ENCODE measurements at regions not wholly inside any gene's neighbourhood (a gene's known extent, or its start where the extent isn't known, plus 50 kb on each side); places are given as distances from the start of the nearest gene placed in this dataset.
A peak's percentile ranks its signal among the peaks of the same experiment; 100 is the strongest.

DNA sequence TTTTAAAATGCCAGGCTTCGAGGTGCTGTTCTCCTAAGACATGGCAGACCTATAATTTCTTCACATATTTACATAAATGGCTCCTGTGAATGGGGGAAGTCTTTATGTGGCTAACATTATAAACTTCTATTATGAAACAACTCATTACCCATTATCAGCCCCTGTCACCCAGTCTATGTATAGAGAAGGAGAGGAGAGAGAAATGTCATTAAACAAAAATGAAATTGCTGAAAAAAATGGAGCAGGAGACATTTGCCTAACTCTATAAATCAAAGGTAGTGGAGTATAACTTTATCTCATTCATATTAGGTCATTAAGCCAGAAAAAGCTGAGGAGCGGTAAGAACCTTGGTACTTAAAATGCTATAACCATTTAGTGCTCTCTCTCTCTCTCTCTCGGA lies 71.9 kb upstream of the KRR1 start:
- DNase-seq: no peak

DNA sequence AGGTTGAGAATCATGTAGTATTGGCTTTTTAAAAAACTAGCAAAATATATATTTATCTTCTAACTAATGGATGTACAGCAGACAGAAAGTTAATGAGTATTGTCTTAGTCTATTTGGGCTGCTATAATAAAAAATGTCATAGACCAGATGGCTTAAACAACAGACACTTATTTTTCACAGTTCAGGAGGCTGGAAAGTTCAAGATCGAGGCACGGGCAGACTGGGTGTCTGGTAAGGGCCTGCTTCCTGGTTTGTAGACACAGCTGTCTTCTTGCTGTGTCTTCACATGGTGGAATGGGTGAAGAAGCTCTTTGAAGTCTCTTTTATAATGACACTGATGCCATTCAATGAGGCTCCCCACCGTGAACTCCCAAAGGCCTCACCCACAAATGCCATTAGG lies 70.1 kb upstream of the KRR1 start:
- peak; percentile 60 for DNase-seq

DNA sequence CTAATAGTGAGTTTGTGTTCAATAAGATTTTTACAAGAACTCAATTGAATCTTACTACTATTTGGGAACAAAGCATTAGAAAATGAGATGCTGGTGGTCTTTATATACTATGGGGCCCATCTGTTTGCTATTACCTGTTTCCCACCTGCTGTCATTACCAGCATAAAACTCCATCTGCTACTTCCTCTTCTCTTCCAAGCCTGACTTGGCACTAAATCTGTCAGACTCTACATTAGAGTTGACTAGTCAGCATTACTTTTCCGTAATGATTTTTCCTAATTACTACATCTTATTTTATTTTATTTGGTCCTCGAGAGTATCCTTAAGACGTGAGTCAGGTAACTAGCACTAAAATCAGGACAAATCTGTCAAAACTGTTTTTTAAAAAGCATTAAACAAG lies 68.1 kb upstream of the KRR1 start:
- DNase-seq: peak; percentile 54

DNA sequence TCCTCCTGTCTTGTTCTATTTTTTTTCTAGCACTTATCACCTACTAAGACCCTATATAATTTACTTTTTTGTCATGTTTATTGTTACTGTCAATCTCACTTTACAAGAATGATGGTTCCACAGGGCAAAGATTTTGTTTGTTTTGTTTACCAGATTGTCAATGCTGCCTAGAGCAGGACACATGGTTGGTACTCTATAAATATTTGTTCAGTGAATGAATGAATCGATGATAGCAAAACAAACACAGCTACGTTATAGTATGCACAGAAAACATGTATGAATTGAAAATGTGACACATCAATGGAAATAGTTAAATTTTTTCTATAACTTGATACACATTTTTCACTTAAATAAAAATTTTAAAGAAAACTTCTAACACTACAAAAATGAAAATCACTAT lies 67.1 kb upstream of the KRR1 start:
- DNase-seq: no peak

DNA sequence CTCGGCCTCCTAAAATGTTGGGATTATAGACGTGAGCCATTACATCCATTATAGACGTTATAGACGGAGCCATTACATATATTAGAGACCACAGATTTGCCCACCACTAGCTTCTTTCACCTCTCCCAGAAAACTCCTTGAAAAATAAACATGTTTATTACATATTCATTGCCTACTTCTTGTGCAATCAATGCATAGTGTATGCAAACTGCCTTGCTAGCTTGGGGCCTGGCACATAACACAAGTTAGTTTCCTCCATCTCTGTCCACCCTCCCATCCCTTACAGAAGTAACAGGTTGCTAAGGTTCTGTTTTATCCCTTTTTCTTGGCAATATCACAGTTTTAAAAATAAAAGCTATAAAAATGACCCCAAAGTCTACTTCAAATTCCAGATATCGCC lies 66.4 kb upstream of the KRR1 start:
- DNase-seq: no peak

DNA sequence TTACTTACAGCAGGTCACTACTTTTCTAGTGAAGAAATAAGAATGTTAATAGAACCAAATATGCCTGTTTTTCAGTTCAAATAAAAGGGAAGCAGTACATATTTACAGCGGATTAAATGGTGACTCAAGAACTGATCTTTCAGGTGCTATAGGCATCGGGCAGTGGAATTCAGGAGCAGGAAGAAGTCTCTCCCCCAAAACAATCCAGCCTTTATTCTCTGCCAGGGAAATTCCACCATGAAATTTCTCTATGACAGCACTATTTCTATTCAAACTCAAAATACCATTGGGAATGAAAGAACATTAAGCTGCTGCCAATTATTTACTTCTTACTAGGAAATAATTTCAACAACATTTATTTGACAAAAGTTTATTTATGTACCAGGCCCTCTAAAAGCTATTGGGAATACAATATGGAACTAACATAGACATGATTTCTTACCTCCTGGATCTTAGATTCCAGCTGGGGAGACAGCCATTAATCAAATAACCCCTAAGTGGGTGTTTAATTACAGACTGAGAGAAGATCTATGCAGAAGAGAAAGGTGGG lies 60.3 kb upstream of the KRR1 start:
- DNase-seq: no peak

DNA sequence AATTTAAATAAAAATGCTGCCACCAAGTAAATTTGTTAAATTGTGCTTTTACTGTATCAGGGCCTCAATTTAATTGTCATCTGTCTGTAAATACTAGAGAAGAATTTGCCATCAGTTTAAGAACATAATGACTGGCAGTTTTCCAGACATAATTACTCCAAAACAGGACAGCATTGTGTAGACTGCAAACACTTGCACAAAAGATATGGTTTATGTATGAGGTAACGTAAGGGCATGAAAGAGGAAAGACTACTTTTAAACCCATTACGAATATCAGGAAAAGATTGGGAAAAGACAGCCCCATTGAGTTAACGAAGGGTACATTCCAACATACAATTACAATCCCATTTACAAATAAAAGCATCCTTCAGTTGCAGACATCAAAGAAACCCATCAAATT lies 59.8 kb upstream of the KRR1 start:
- DNase-seq: no peak

DNA sequence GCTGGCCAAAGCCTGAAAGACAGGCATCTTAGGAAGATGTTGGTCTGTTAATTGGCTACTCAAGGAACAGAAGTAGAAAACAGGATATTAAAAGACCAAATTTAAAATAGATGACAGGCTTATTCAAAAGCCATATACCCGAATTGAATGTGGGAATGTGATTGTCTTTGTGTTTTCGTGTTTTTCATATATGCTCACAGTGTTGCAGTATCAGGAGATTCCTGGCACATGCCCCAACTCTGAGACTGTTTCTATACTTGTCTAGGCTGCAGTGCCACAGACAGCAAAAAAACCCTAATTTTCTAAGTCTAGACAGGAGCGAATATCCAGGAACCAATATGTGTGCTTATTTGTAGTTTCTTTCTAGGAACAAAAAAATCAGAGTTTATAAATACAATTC lies 57.4 kb upstream of the KRR1 start:
- no peak for DNase-seq

DNA sequence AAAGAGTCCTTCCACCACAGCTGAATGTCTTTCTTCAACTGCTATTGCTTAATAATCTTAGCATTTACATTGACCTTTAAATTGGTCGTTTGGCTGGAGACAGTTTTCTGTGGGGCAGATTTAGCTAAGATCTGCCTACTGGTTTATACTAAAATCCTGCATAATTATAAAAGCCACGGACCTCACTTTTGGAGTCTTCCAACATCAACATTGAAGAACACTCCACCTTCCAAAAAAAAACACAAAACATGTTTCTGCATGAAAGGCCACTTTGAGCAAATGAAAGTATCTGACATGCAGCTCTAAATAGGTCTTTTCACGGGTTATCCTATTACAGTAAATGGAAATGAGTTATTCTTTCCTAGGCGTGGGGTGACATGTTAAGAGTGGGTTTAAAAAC lies 57.0 kb upstream of the KRR1 start:
- peak; percentile 36 for DNase-seq

DNA sequence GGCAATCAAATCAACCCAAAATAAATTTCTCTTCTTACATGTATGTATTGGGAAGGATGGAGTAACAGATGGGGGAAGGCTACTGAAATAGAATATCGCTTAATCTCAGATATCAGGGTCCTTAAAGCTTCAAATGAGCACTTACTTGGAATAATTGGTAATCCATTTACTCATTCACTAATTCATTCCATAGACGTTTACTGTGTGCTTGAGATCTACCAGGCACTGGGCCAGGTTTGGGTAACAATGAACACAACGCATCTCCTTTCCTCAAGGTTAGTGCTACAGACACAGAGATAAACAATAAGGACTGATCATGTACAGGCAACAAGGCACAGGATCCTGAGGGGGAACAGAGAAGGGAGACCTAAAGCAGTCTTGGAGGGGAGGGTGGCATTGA lies 54.4 kb upstream of the KRR1 start:
- no peak for DNase-seq

DNA sequence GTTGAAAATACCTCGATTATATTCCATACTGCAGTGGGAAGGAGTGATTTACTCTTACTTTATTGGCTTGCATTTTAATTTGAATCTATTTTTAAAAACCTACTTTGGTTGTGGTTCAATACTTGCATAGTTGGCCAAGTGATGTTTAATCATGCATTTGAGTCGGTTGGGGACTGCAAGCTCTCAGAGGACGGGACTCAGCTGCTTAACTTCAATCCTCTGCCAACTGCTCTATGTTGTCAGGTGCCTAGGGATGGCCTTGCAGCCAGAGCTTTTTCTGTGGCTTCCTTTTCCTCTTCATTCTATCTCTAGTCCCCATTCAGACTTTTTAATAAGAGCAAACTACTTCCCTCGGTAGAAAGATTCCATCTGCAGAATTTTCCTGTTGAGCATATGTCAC lies 53.4 kb upstream of the KRR1 start:
- no peak for DNase-seq

DNA sequence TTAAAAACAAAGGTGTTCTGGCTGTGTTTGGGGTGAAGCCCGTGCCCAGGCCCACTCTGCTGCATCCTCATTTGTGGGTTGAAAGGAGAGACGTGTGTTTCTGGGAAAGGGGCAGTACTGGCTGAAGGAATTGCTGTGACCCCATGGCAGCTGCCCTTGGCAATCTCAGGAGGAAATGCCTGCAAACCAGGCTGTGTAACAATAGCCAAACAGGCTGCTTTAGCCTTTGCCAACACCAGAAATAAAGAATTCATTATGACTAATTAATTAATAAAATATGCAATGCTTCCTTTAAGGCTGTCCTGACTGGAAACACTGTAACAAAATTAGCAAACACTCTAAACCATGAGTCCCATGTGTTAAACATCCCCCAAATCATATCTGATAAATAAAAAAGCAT lies 53.0 kb upstream of the KRR1 start:
- DNase-seq: no peak

DNA sequence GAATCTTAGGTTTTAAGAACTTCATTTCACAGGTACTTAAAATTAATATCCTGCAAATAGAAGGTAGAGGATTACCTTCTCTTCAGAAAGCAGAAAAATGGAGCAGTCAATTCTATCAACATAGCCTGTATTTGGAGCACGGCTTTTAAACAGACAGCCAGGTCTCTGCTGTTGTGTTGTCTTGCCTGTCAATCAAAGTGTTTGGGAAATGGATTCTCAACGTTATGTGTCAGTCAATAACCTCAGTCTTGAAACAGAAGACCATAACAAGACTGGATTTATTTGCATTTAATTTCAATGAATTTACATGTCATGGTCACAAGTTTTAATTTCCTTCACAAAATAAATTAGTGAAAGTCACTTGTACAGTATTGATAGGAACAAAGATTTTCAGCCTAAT lies 51.9 kb upstream of the KRR1 start:
- no peak for DNase-seq

DNA sequence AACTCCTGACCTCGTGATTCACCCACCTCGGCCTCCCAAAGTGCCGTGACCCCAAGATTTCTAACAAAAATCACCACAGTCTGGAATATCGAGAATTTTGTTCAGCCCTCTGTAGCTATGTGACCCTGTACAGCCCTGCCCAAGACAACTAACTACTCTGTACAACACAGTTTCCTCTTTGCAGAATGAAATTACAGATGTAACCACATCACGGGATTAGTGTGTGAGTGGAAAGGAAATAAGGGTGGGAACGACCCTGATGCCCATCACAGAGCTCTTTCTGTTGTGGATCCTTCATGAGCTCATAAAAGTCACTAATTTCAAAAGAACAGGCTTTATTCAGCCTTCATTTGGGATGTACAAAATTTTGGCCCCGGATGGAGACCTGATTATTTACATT lies 50.5 kb upstream of the KRR1 start:
- DNase-seq: no peak
